H1 (cell line): ENCODE measurements at regions not wholly inside any gene's neighbourhood (a gene's known extent, or its start where the extent isn't known, plus 50 kb on each side); places are given as distances from the start of the nearest gene placed in this dataset.

Experiments
- CTCF ChIA-PET: fragments of 300-600 bp; sonication (Branson Sonifier 250); formaldehyde crosslinking; loops from one replicate; lab custom pipeline; 2021; ENCODE audit not compliant: partially characterized antibody; lab: Charles Lee
- POLR2A ChIA-PET: fragments of 300-600 bp; sonication (Branson Sonifier 250); formaldehyde crosslinking; loops from one replicate; lab custom pipeline; 2021; ENCODE audit warnings: inconsistent platforms; ENCODE audit not compliant: partially characterized antibody; lab: Charles Lee
- DNase-seq, 2 experiments: peaks; one replicate each; pipeline versions ENCODE4 v3.0.0 to v3.0.0-alpha.2; 2010 to 2022; ENCODE audit warnings: low spot score in 2 of 2, low read depth in 1 of 2, mixed read lengths in 1 of 2
- FAIRE-seq: peaks from 2 replicates; lab custom pipeline; 2011; peaks lifted over from hg19 to GRCh38; lab: Jason Lieb, UNC
- H2AFZ ChIP-seq: 2 replicates; pipeline ENCODE4 v1.8.1; 2012; ENCODE audit warnings: low read length, inconsistent platforms
- H2AK5ac ChIP-seq: 2 replicates; pipeline ENCODE4 v1.6.1; 2013; ENCODE audit warnings: low read depth, low read length
- H2BK120ac ChIP-seq: replicated peaks from 2 replicates; pipeline ENCODE3; 2013; ENCODE audit warnings: low read depth, low read length, inconsistent platforms
- H2BK12ac ChIP-seq: 2 replicates; pipeline ENCODE4 v1.6.1; 2013; ENCODE audit warnings: low read depth, low read length
- H2BK15ac ChIP-seq: 2 replicates; pipeline ENCODE4 v1.6.1; 2013; ENCODE audit warnings: low read length
- H2BK20ac ChIP-seq: 2 replicates; pipeline ENCODE4 v1.6.1; 2013; ENCODE audit warnings: low read length
- H2BK5ac ChIP-seq: 2 replicates; pipeline ENCODE4 v1.6.1; 2013; ENCODE audit warnings: low read depth, low read length
- H3K14ac ChIP-seq: 2 replicates; pipeline ENCODE4 v1.6.1; 2013; ENCODE audit warnings: inconsistent platforms; ENCODE audit not compliant: insufficient read length
- H3K18ac ChIP-seq: 2 replicates; pipeline ENCODE4 v1.6.1; 2013; ENCODE audit warnings: low read length; ENCODE audit errors: extremely low read depth
- H3K23ac ChIP-seq: 2 replicates; pipeline ENCODE4 v1.6.1; 2013; ENCODE audit warnings: inconsistent platforms; ENCODE audit not compliant: insufficient read length
- H3K23me2 ChIP-seq: 2 replicates; pipeline ENCODE4 v1.6.1; 2013; ENCODE audit warnings: low read depth, low read length
- H3K27ac ChIP-seq: 2 replicates; pipeline ENCODE4 v1.6.1; 2011; ENCODE audit warnings: low read depth, low read length, inconsistent platforms
- H3K27me3 ChIP-seq, 4 experiments: replicated peaks in 1 of 4; 1 replicate in 1 of 4; 2 replicates in 3 of 4; pipeline versions ENCODE4 v1.6.1 to v1.8.1; 2011 to 2013; ENCODE audit warnings: low read length in 3 of 4, mild to moderate bottlenecking in 3 of 4, inconsistent platforms in 2 of 4, mixed read lengths in 2 of 4, moderate library complexity in 1 of 4; ENCODE audit not compliant: control insufficient read depth in 3 of 4, insufficient read depth in 3 of 4; ENCODE audit errors: extremely low read depth in 1 of 4
- H3K36me3 ChIP-seq, 4 experiments: 2 replicates each; pipeline versions ENCODE4 v1.6.1 to v1.8.1; 2011 to 2013; ENCODE audit warnings: mild to moderate bottlenecking in 4 of 4, low read length in 3 of 4, moderate library complexity in 2 of 4, control low read depth in 1 of 4, inconsistent platforms in 1 of 4; ENCODE audit not compliant: insufficient read depth in 4 of 4, control insufficient read depth in 2 of 4
- H3K4ac ChIP-seq: replicated peaks from 2 replicates; pipeline ENCODE3; 2013; ENCODE audit warnings: low read length, low read depth, mixed read lengths, inconsistent platforms; ENCODE audit not compliant: insufficient read length
- H3K4me1 ChIP-seq, 4 experiments: replicated peaks in 1 of 4; 1 replicate in 1 of 4; 2 replicates in 3 of 4; pipeline versions ENCODE4 v1.6.1 to v1.8.1; 2011 to 2013; ENCODE audit warnings: low read length in 3 of 4, inconsistent platforms in 2 of 4, mixed read lengths in 1 of 4; ENCODE audit not compliant: insufficient read depth in 4 of 4, control insufficient read depth in 3 of 4
- H3K4me2 ChIP-seq, 2 experiments: 2 replicates each; pipeline versions ENCODE4 v1.6.1 to v1.8.1; 2011 to 2013; ENCODE audit warnings: low read depth in 2 of 2, low read length in 2 of 2, control low read depth in 1 of 2, inconsistent platforms in 1 of 2, mild to moderate bottlenecking in 1 of 2; ENCODE audit not compliant: insufficient read depth in 1 of 2
- H3K4me3 ChIP-seq, 4 experiments: fragments of 200-600, 300-600 bp in 1 of 4; sonication (generic), shearing (Covaris generic), sonication (Bioruptor Twin) in 1 of 4; 2 replicates each; pipeline versions ENCODE4 v1.5.1 to v1.8.1; 2011 to 2016; ENCODE audit warnings: low read length in 4 of 4, low read depth in 3 of 4, control low read depth in 2 of 4, inconsistent platforms in 2 of 4, mild to moderate bottlenecking in 2 of 4, mixed read lengths in 1 of 4, moderate library complexity in 1 of 4; ENCODE audit not compliant: insufficient read depth in 2 of 4; ENCODE audit errors: extremely low read depth in 1 of 4
- H3K56ac ChIP-seq: replicated peaks from 2 replicates; pipeline ENCODE3; 2013; ENCODE audit warnings: low read depth, mild to moderate bottlenecking, mixed read lengths, low read length, inconsistent platforms; ENCODE audit not compliant: insufficient read length
- H3K79me1 ChIP-seq: 2 replicates; pipeline ENCODE4 v1.6.1; 2013; ENCODE audit warnings: low read depth, low read length, control low read depth
- H3K79me2 ChIP-seq, 2 experiments: 2 replicates each; pipeline versions ENCODE4 v1.6.1 to v1.8.1; 2012 to 2013; ENCODE audit warnings: low read length in 2 of 2, mild to moderate bottlenecking in 2 of 2, inconsistent platforms in 1 of 2; ENCODE audit not compliant: insufficient read depth in 2 of 2, control insufficient read depth in 1 of 2
- H3K9ac ChIP-seq, 4 experiments: replicated peaks in 1 of 4; 1 replicate in 1 of 4; 2 replicates in 3 of 4; pipeline versions ENCODE4 v1.6.1 to v1.8.1; 2011 to 2013; ENCODE audit warnings: low read depth in 3 of 4, low read length in 3 of 4, control low read depth in 2 of 4, mild to moderate bottlenecking in 2 of 4, moderate library complexity in 2 of 4, inconsistent platforms in 1 of 4; ENCODE audit errors: extremely low read depth in 1 of 4
- H3K9me3 ChIP-seq, 2 experiments: 2 replicates each; pipeline versions ENCODE4 v1.6.1 to v1.8.1; 2012 to 2013; ENCODE audit warnings: mild to moderate bottlenecking in 2 of 2, moderate library complexity in 2 of 2, control low read depth in 1 of 2, inconsistent platforms in 1 of 2, low read depth in 1 of 2, low read length in 1 of 2, mixed read lengths in 1 of 2; ENCODE audit not compliant: insufficient read depth in 2 of 2
- H4K20me1 ChIP-seq, 2 experiments: replicated peaks in 1 of 2; 2 replicates each; pipeline versions ENCODE3 to v1.8.1; 2011 to 2013; ENCODE audit warnings: inconsistent platforms in 2 of 2, low read length in 2 of 2, mild to moderate bottlenecking in 1 of 2; ENCODE audit not compliant: insufficient read depth in 2 of 2, control insufficient read depth in 1 of 2
- H4K5ac ChIP-seq: 2 replicates; pipeline ENCODE4 v1.6.1; 2013; ENCODE audit warnings: low read length, low read depth, mixed read lengths, inconsistent platforms; ENCODE audit not compliant: insufficient read length
- H4K8ac ChIP-seq: 2 replicates; pipeline ENCODE4 v1.8.0; 2013; ENCODE audit warnings: mild to moderate bottlenecking, moderate library complexity, low read length, inconsistent platforms; ENCODE audit not compliant: insufficient read depth; ENCODE audit errors: extremely low read depth
- H4K91ac ChIP-seq: replicated peaks from 2 replicates; pipeline ENCODE3; 2013; ENCODE audit warnings: low read length, mixed read lengths, inconsistent platforms; ENCODE audit not compliant: insufficient read length
- CHD1 ChIP-seq: IDR thresholded peaks from 2 replicates; pipeline ENCODE4 v1.6.1; 2012; ENCODE audit warnings: low read depth, low read length, improper control_type of control experiment
- E2F6 ChIP-seq: IDR thresholded peaks from 2 replicates; pipeline ENCODE4 v1.6.1; 2012; ENCODE audit warnings: inconsistent platforms
- EGR1 ChIP-seq: IDR thresholded peaks from 2 replicates; pipeline ENCODE4 v1.6.1; 2011; ENCODE audit warnings: low read depth, low read length, borderline replicate concordance
- JUND ChIP-seq: IDR thresholded peaks from 2 replicates; pipeline ENCODE4 v1.6.1; 2011; ENCODE audit warnings: mild to moderate bottlenecking, improper control_type of control experiment, low read length
- POLR2AphosphoS5 ChIP-seq: IDR thresholded peaks from 2 replicates; pipeline ENCODE4 v1.6.1; 2011; ENCODE audit warnings: low read depth, low read length
- POU5F1 ChIP-seq: IDR thresholded peaks from 2 replicates; pipeline ENCODE4 v1.6.1; 2011; ENCODE audit warnings: low read depth, mild to moderate bottlenecking, low read length, moderate library complexity
- SUZ12 ChIP-seq: fragments of 200-600 bp; sonication (generic); IDR thresholded peaks from 2 replicates; pipeline ENCODE4 v1.6.1; 2012; ENCODE audit warnings: mild to moderate bottlenecking, inconsistent platforms, low read length, moderate library complexity, mixed read lengths
- TAF1 ChIP-seq: IDR thresholded peaks from 2 replicates; pipeline ENCODE4 v1.6.1; 2011; ENCODE audit warnings: mild to moderate bottlenecking, low read depth, low read length
- USF2 ChIP-seq: IDR thresholded peaks from 2 replicates; pipeline ENCODE4 v1.6.1; 2011; ENCODE audit warnings: low read length, improper control_type of control experiment
- ZNF274 ChIP-seq: IDR thresholded peaks from 2 replicates; pipeline ENCODE4 v1.7.0; 2012; ENCODE audit warnings: low read length, borderline replicate concordance; ENCODE audit errors: extremely low read depth
- WGBS, 2 experiments: shearing (Covaris generic) in 1 of 2; methylation state at CpG; one replicate each; pipeline versions ENCODE4 v1.1.6 to v1.1.7; 2013 to 2015; ENCODE audit warnings: low lambda C conversion rate in 2 of 2, mixed read lengths in 2 of 2, inconsistent platforms in 1 of 2, low coverage in 1 of 2, missing lambda C conversion rate in 1 of 2; ENCODE audit not compliant: insufficient replicate concordance in 2 of 2, insufficient coverage in 1 of 2, insufficient read length in 1 of 2; ENCODE audit errors: extremely low coverage in 1 of 2, missing lambda C conversion rate in 1 of 2; 5-methylcytosine and 5-hydroxymethylcytosine counted together

GRCh38 chr1:115539736-115540135 lies 102.0 kb upstream of the VANGL1 start:
- Histone ChIP-seq H3K27ac (no peak overlapping the region), H3K9ac (no peak overlapping the region)
- TF ChIP-seq SUZ12 (no peak), USF2 (no peak), ZNF274 (no peak), JUND (no peak), POLR2AphosphoS5 (no peak), E2F6 (no peak), EGR1 (no peak), TAF1 (no peak), POU5F1 (no peak), CHD1 (no peak)
- TF ChIP-seq, all 59 proteins: peak for 0
- Histone ChIP-seq H2BK20ac (no peak overlapping the region), H3K4me3 (no peak overlapping the region), H3K56ac (no peak overlapping the region), H4K8ac (no peak overlapping the region), H3K27me3 (no peaks in the 10 kb centered on the region), H2BK120ac (no peak overlapping the region), H2AK5ac (no peak overlapping the region), H2BK5ac (no peak overlapping the region), H3K36me3 (no peaks in the 10 kb centered on the region), H3K18ac (no peak overlapping the region), H3K79me2 (no peaks in the 10 kb centered on the region), H3K4ac (no peak overlapping the region), H2BK15ac (no peak overlapping the region), H2BK12ac (no peak overlapping the region), H3K79me1 (no peaks in the 10 kb centered on the region), H3K23ac (no peak overlapping the region), H2AFZ (no peak overlapping the region), H4K91ac (no peak overlapping the region), H3K4me2 (no peak overlapping the region), H3K14ac (no peak overlapping the region), H3K4me1 (no peaks in the 10 kb centered on the region), H3K9me3 (no peaks in the 10 kb centered on the region), H4K20me1 (no peaks in the 10 kb centered on the region), H4K5ac (no peak overlapping the region), H3K23me2 (no peaks in the 10 kb centered on the region; the same call in 1 of the 2 replicates)
- 85% methylated on average over 3 of the region's 3 CpGs; no CpG with 5 or more reads in 1 of the 2 experiments for WGBS, 2 experiments
- ChIA-PET CTCF (interaction anchor here (0.8 kb wide), 1 partner anchor 69 kb away, joined by 3 read pairs; no protein-coding TSS in a partner anchor), POLR2A (no interaction called here)
- DNase-seq = no peak
- no peak for FAIRE-seq
